Right lung (tissue), 2 donors: ENCODE measurements at regions not wholly inside any gene's neighbourhood (a gene's known extent, or its start where the extent isn't known, plus 50 kb on each side); places are given as distances from the start of the nearest gene placed in this dataset.
"Not testable (repeated sequence)": the region's sequence is repeated elsewhere in the genome, so short reads cannot be mapped to it uniquely, and the experiment has no call there.

Source experiments
- DNase-seq, 2 donors: peaks; one replicate each; pipeline ENCODE4 v3.0.0-alpha.2; 2013

GRCh38 chr9:30972654-30973053, 1411.8 kb upstream of the ACO1 start:
- DNase-seq = no peak

GRCh38 chr9:30977965-30978364, 1406.5 kb upstream of the ACO1 start:
- DNase-seq = no peak

- no peak for DNase-seq
These were observed 1402.1 kb upstream of the ACO1 start for GRCh38 chr9:30982301-30982700.

- no peak for DNase-seq
These were observed 1388.3 kb upstream of the ACO1 start for GRCh38 chr9:30995956-30996738.

GRCh38 chr9:30996761-30997160, 1387.7 kb upstream of the ACO1 start:
- DNase-seq = no peak

- DNase-seq = no peak
These were observed 1387.2 kb upstream of the ACO1 start for GRCh38 chr9:30997291-30997690.

GRCh38 chr9:31005086-31005665, 1379.3 kb upstream of the ACO1 start:
- DNase-seq = no peak

GRCh38 chr9:31013371-31013770, 1371.1 kb upstream of the ACO1 start:
- no peak for DNase-seq

- DNase-seq = no peak
These were observed 1360.6 kb upstream of the ACO1 start for GRCh38 chr9:31023847-31024246.

- DNase-seq = no peak
These were observed 1356.8 kb upstream of the ACO1 start for GRCh38 chr9:31027678-31028077.

- no peak for DNase-seq
These were observed 1356.3 kb upstream of the ACO1 start for GRCh38 chr9:31028137-31028536.

GRCh38 chr9:31030741-31031202, 1353.7 kb upstream of the ACO1 start:
- DNase-seq = no peak

GRCh38 chr9:31032206-31032605, 1352.2 kb upstream of the ACO1 start:
- DNase-seq = no peak

GRCh38 chr9:31034311-31034710, 1350.1 kb upstream of the ACO1 start:
- peak in 1 of 2 donors; percentile 2 for DNase-seq

- no peak for DNase-seq
These were observed 1343.9 kb upstream of the ACO1 start for GRCh38 chr9:31040564-31040963.

- no peak for DNase-seq
These were observed 1338.6 kb upstream of the ACO1 start for GRCh38 chr9:31045810-31046209.

GRCh38 chr9:31061592-31061991, 1322.9 kb upstream of the ACO1 start:
- DNase-seq = not testable (repeated sequence)

GRCh38 chr9:31065691-31066090, 1318.8 kb upstream of the ACO1 start:
- no peak for DNase-seq

GRCh38 chr9:31067418-31067817, 1317.0 kb upstream of the ACO1 start:
- no peak for DNase-seq

- DNase-seq = no peak
These were observed 1312.7 kb upstream of the ACO1 start for GRCh38 chr9:31071606-31072286.

- no peak for DNase-seq
These were observed 1306.3 kb upstream of the ACO1 start for GRCh38 chr9:31078175-31078574.

GRCh38 chr9:31084350-31084749, 1300.1 kb upstream of the ACO1 start:
- DNase-seq = no peak
